NCI-H510A (cell line): ENCODE measurements at regions not wholly inside any gene's neighbourhood (a gene's known extent, or its start where the extent isn't known, plus 50 kb on each side); places are given as distances from the start of the nearest gene placed in this dataset.
"Not testable (repeated sequence)": the region's sequence is repeated elsewhere in the genome, so short reads cannot be mapped to it uniquely, and the experiment has no call there.

Experiments used
- DNase-seq: peaks from one replicate; lab custom pipeline; 2025; lab: John Stamatoyannopoulos, UW

DNA sequence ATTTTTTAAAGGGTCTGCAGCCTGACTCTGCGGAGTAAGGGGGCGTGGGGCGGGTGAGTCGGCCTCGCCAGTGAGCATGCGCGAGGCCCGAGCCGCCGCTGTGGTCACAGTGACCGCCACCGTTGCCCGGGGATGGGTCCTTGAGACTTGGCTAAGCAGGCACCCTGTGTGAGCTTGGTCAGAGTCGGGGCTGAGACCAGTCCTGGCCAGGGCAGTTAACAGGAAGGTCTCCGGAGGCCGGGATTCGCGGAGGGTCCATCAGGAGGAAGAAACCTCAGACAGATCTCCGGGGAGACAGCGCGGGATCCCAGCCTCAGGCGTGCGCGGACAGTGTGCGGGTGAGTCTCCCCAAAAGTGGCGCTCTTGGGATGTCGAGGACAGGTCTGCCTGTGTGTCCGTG is 1384.4 kb upstream of the PCDH10 start:
- no peak for DNase-seq

DNA sequence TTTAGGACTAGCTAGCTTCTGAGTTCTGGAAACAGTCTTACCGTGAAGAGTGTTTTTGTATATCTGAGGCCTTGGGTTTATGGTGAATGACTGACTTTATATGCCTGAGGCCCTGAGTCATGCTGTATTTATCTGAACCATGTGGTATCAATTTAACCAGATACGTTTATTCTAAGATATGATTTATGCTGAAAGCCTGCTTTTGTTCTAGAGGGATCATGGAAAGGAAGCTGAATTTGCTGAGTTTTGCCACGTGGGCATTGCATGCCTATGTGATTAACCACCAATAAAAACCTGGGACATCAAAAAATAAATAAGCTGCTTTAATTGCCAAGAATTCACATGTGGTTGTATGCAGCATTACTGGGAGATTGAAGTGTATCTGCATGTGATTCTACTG is 1374.7 kb upstream of the PCDH10 start:
- DNase-seq = not testable (repeated sequence)

DNA sequence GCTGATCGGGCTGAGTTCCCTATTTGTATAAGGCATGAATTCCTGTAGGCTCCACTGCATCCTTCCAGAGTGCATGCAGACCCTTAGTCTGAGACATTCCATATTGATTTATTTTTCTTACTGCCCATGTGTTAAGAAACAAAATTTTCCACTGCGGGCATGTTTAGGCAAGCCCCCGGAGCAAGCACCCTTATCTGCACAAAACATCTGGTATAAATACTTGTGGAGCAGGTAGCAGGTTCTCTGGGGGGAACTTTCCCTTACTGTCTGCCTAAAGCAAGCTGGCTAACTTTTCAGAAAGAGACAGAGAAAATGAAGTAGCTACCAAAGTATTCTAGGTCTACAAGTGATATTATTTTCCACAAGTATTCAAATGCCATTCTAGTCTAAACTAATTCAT is 1338.5 kb upstream of the PCDH10 start:
- not testable (repeated sequence) for DNase-seq
